Osteocyte (in vitro differentiated cells): ENCODE measurements at regions not wholly inside any gene's neighbourhood (a gene's known extent, or its start where the extent isn't known, plus 50 kb on each side); places are given as distances from the start of the nearest gene placed in this dataset.
"Not testable (repeated sequence)": the region's sequence is repeated elsewhere in the genome, so short reads cannot be mapped to it uniquely, and the experiment has no call there.

ENCODE experiments used
- DNase-seq: peaks from one replicate; pipeline ENCODE4 v3.0.0; 2021; ENCODE audit warnings: mixed read lengths; ENCODE audit not compliant: unreplicated experiment; ENCODE audit errors: extremely low spot score
- H3K27ac Mint-ChIP-seq: one replicate; pipeline ENCODE4 v1.8.0; 2021; ENCODE audit warnings: mild to moderate bottlenecking, mixed read lengths; ENCODE audit not compliant: unreplicated experiment
- H3K27me3 Mint-ChIP-seq: one replicate; pipeline ENCODE4 v1.8.0; 2021; ENCODE audit warnings: mixed read lengths; ENCODE audit not compliant: unreplicated experiment
- H3K36me3 Mint-ChIP-seq: one replicate; pipeline ENCODE4 v1.8.0; 2021; ENCODE audit warnings: mixed read lengths; ENCODE audit not compliant: unreplicated experiment
- H3K4me1 Mint-ChIP-seq: one replicate; pipeline ENCODE4 v1.8.0; 2021; ENCODE audit warnings: mixed read lengths; ENCODE audit not compliant: unreplicated experiment
- H3K4me3 Mint-ChIP-seq: one replicate; pipeline ENCODE4 v1.8.0; 2021; ENCODE audit warnings: mild to moderate bottlenecking, moderate library complexity, mixed read lengths; ENCODE audit not compliant: unreplicated experiment
- H3K9me3 Mint-ChIP-seq: one replicate; pipeline ENCODE4 v1.8.0; 2021; ENCODE audit warnings: mixed read lengths; ENCODE audit not compliant: unreplicated experiment
- TF ChIP-seq, protein P1 (sequence below): fragments of 200-600 bp; sonication (generic); IDR thresholded peaks from 2 replicates; pipeline ENCODE4 v1.5.0; 2021; ENCODE audit warnings: antibody characterized with exemption, mild to moderate bottlenecking, moderate library complexity

DNA sequence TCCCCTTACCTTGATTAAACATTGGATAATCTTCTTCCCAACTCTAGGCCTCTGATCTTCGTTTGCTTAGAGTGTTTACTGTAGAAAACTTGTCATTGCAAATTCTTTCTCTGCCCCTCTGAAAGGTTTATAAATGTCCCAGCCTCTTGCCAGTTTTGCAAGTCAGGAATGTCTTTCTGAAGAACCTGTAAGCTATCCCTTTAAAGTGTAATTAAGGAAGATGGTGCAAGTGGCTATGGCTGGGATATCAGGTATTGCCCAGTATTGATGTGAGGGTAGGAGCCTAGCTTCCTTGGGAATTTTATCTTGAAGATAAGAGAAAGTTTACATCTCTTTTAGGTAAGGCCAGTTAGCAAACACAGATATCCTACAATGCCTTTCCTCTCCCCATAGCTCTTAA is 211.0 kb upstream of the RIMS1 start:
- no peak for DNase-seq
- H3K27ac Mint-ChIP-seq: no peak overlapping the region
- TF ChIP-seq, protein P1, sequence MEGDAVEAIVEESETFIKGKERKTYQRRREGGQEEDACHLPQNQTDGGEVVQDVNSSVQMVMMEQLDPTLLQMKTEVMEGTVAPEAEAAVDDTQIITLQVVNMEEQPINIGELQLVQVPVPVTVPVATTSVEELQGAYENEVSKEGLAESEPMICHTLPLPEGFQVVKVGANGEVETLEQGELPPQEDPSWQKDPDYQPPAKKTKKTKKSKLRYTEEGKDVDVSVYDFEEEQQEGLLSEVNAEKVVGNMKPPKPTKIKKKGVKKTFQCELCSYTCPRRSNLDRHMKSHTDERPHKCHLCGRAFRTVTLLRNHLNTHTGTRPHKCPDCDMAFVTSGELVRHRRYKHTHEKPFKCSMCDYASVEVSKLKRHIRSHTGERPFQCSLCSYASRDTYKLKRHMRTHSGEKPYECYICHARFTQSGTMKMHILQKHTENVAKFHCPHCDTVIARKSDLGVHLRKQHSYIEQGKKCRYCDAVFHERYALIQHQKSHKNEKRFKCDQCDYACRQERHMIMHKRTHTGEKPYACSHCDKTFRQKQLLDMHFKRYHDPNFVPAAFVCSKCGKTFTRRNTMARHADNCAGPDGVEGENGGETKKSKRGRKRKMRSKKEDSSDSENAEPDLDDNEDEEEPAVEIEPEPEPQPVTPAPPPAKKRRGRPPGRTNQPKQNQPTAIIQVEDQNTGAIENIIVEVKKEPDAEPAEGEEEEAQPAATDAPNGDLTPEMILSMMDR: no peak
- no peak overlapping the region for H3K4me3 Mint-ChIP-seq
- peaks cover 22% of the 10 kb centered on the region for H3K27me3 Mint-ChIP-seq
- H3K36me3 Mint-ChIP-seq: no peaks in the 10 kb centered on the region
- no peaks in the 10 kb centered on the region for H3K9me3 Mint-ChIP-seq
- H3K4me1 Mint-ChIP-seq: no peaks in the 10 kb centered on the region

DNA sequence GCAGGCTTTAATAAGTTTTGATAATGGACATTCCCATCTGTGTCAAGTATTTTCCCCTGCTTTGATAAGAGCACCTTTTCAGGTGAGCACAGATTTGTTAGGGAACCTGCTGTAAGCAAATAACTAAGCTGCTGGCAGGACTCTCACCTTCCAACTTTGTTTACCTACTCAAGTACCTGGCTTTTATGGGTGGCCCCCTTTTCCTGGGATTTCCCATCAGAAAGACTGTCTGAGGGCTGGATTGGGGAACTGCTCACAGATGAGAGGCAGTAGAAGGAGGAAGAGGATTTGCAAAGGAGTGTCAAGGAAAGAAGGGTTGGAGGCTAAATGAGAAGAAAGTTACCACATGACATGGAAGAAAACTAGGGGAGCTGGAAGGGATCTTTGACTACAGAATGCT is 210.1 kb upstream of the RIMS1 start:
- no peak overlapping the region for H3K27ac Mint-ChIP-seq

DNA sequence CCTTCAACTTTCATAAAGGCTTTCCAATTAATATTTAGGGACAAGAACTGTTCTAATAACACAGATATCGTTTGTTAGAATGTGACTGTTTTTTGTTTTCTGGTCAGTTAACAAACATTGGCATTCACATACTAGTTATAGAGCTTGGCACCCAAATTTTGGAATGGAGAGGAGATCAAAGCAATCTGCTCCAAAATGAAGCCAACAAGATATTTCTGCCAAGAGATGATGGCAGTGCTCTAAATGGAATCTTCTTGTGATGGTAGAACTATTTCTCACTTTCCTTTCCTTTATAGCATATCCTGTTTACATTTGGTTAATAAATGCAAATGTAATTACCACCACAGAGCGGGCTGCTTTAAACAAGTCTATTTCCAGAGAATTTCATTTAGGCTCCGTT is 208.3 kb upstream of the RIMS1 start:
- no peak for DNase-seq
- no peaks in the 10 kb centered on the region for H3K9me3 Mint-ChIP-seq
- TF ChIP-seq, protein P1: no peak

More for the DNA sequence above, 210.1 kb upstream of the RIMS1 start:
- no peaks in the 10 kb centered on the region for H3K36me3 Mint-ChIP-seq
- H3K27me3 Mint-ChIP-seq: peaks cover 24% of the 10 kb centered on the region
- H3K9me3 Mint-ChIP-seq: no peaks in the 10 kb centered on the region
- H3K4me3 Mint-ChIP-seq: no peak overlapping the region
- H3K4me1 Mint-ChIP-seq: no peaks in the 10 kb centered on the region
- TF ChIP-seq, protein P1: no peak
- no peak for DNase-seq

DNA sequence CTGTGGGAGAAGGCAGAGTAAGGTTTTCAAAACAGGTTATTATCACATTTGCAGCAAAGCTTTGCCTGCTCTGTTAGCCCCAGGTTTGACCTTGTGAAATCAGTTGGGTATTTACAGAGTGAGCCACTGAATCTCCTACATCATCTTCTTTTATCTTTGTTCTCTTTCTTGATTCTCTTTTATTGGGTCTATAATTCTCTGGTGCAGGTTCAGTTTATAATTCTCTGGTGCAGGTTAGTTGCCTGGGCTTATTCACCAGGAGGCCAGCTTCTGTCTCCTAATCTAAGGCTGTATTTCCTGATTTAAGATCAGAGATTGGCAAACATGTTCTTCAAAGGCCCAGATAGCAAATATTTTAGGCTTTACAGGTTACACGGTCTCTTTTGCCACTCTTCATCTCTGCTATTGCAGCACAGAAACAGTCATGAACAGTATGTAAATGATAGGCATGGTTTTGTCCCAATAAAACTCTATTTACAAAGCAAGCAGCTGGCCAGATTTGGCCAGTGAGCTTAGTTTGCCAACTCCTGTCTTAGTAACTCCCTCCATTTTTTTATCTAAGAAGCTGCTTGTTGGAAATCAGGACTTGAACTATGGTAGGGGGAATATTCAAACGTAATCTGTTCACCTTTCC is 205.0 kb upstream of the RIMS1 start:
- Mint-ChIP-seq H3K9me3 (no peaks in the 10 kb centered on the region), H3K4me1 (no peaks in the 10 kb centered on the region), H3K4me3 (no peak overlapping the region), H3K36me3 (no peaks in the 10 kb centered on the region), H3K27ac (no peak overlapping the region), H3K27me3 (peaks cover 20% of the 10 kb centered on the region)
- TF ChIP-seq, protein P1: no peak
- no peak for DNase-seq

More for the DNA sequence above, 208.3 kb upstream of the RIMS1 start:
- H3K36me3 Mint-ChIP-seq: no peaks in the 10 kb centered on the region
- no peaks in the 10 kb centered on the region for H3K4me1 Mint-ChIP-seq
- no peak overlapping the region for H3K4me3 Mint-ChIP-seq
- peaks cover 25% of the 10 kb centered on the region for H3K27me3 Mint-ChIP-seq
- no peak overlapping the region for H3K27ac Mint-ChIP-seq

DNA sequence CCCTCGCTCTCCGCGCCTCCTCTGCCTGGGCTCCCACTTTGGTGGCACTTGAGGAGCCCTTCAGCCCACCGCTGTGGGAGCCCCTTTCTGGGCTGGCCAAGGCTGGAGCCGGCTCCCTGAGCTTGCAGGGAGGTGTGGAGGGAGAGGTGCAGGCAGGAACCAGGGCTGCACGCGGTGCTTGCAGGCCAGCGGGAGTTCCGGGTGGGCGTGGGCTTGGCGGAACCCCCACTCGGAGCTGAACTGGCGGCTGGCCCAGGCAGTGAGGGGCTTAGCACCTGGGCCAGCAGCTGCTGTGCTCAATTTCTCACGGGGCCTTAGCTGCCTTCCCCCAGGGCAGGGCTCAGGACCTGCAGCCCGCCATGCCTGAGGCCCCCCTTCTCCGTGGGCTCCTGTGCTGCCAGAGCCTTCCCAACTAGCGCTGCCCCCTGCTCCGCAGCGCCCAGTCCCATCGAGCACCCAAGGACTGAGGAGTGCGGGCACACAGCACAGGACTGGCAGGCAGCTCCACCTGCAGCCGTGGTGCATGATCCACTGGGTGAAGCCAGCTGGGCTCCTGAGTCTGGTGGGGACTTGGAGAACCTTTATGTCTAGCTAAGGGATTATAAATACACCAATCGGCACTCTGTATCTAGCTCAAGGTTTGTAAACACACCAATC is 200.2 kb upstream of the RIMS1 start:
- not testable (repeated sequence) for H3K36me3 Mint-ChIP-seq, DNase-seq, H3K27ac Mint-ChIP-seq, H3K9me3 Mint-ChIP-seq, H3K4me1 Mint-ChIP-seq, H3K4me3 Mint-ChIP-seq
- H3K27me3 Mint-ChIP-seq: peaks cover 12% of the 10 kb centered on the region
